ENCODE measurements at regions not wholly inside any gene's neighbourhood (a gene's known extent, or its start where the extent isn't known, plus 50 kb on each side); places are given as distances from the start of the nearest gene placed in this dataset.

- Histone ChIP-seq H3K27ac (ENCODE audit: low read length) (no peak overlapping the region), H3K36me3 (ENCODE audit: control insufficient read depth, insufficient read depth, low read length) (no peaks in the 10 kb centered on the region), H3K27me3 (ENCODE audit: control insufficient read depth, insufficient read depth, low read length) (no peaks in the 10 kb centered on the region), H3K4me1 (ENCODE audit: control insufficient read depth, insufficient read depth, low read length) (no peaks in the 10 kb centered on the region), H3K9me3 (ENCODE audit: control insufficient read depth, low read depth, low read length) (no peaks in the 10 kb centered on the region), H3K4me3 (ENCODE audit: low read length) (no peak overlapping the region)
- DNase-seq, result no peak
Measured at GRCh38 chr12:78306236-78306635, 475.5 kb downstream of the NAV3 start.

GRCh38 chr12:78308701-78309100 lies 478.0 kb downstream of the NAV3 start:
- Histone ChIP-seq H3K27me3 (ENCODE audit: control insufficient read depth, insufficient read depth, low read length) (no peaks in the 10 kb centered on the region), H3K36me3 (ENCODE audit: control insufficient read depth, insufficient read depth, low read length) (no peaks in the 10 kb centered on the region), H3K4me3 (ENCODE audit: low read length) (no peak overlapping the region), H3K9me3 (ENCODE audit: control insufficient read depth, low read depth, low read length) (no peaks in the 10 kb centered on the region), H3K27ac (ENCODE audit: low read length) (no peak overlapping the region), H3K4me1 (ENCODE audit: control insufficient read depth, insufficient read depth, low read length) (no peaks in the 10 kb centered on the region)
- no peak for DNase-seq

GRCh38 chr12:78315028-78315427 lies 484.3 kb downstream of the NAV3 start:
- DNase-seq, result no peak
- no peaks in the 10 kb centered on the region for H3K9me3 ChIP-seq (ENCODE audit: control insufficient read depth, low read depth, low read length)
- H3K4me3 ChIP-seq (ENCODE audit: low read length), result no peak overlapping the region
- WGBS (ENCODE audit: insufficient coverage, low lambda C conversion rate), result 50% methylated on average over 1 of the region's 3 CpGs
- no peak overlapping the region for H3K27ac ChIP-seq (ENCODE audit: low read length)
- H3K27me3 ChIP-seq (ENCODE audit: control insufficient read depth, insufficient read depth, low read length), result no peaks in the 10 kb centered on the region
- no peaks in the 10 kb centered on the region for H3K36me3 ChIP-seq (ENCODE audit: control insufficient read depth, insufficient read depth, low read length)
- H3K4me1 ChIP-seq (ENCODE audit: control insufficient read depth, insufficient read depth, low read length), result no peaks in the 10 kb centered on the region

- no peaks in the 10 kb centered on the region for H3K9me3 ChIP-seq (ENCODE audit: control insufficient read depth, low read depth, low read length)
- no peak for DNase-seq
- no peaks in the 10 kb centered on the region for H3K4me1 ChIP-seq (ENCODE audit: control insufficient read depth, insufficient read depth, low read length)
- H3K27ac ChIP-seq (ENCODE audit: low read length), result no peak overlapping the region
- H3K36me3 ChIP-seq (ENCODE audit: control insufficient read depth, insufficient read depth, low read length), result no peaks in the 10 kb centered on the region
- no peak overlapping the region for H3K4me3 ChIP-seq (ENCODE audit: low read length)
- H3K27me3 ChIP-seq (ENCODE audit: control insufficient read depth, insufficient read depth, low read length), result no peaks in the 10 kb centered on the region
- no CpG with 5 or more reads among the region's 4 CpGs for WGBS (ENCODE audit: insufficient coverage, low lambda C conversion rate)
Measured at GRCh38 chr12:78316136-78316535, 485.4 kb downstream of the NAV3 start.

- Histone ChIP-seq H3K27me3 (ENCODE audit: control insufficient read depth, insufficient read depth, low read length) (no peaks in the 10 kb centered on the region), H3K27ac (ENCODE audit: low read length) (no peak overlapping the region), H3K4me1 (ENCODE audit: control insufficient read depth, insufficient read depth, low read length) (no peaks in the 10 kb centered on the region), H3K36me3 (ENCODE audit: control insufficient read depth, insufficient read depth, low read length) (no peaks in the 10 kb centered on the region), H3K9me3 (ENCODE audit: control insufficient read depth, low read depth, low read length) (no peaks in the 10 kb centered on the region), H3K4me3 (ENCODE audit: low read length) (no peak overlapping the region)
- 100% methylated on average over 1 of the region's 2 CpGs for WGBS (ENCODE audit: insufficient coverage, low lambda C conversion rate)
- DNase-seq, result no peak
Measured at GRCh38 chr12:78316631-78317468, 486.2 kb downstream of the NAV3 start.

- no peak for DNase-seq
- H3K27ac ChIP-seq (ENCODE audit: low read length), result no peak overlapping the region
- H3K36me3 ChIP-seq (ENCODE audit: control insufficient read depth, insufficient read depth, low read length), result no peaks in the 10 kb centered on the region
- no peaks in the 10 kb centered on the region for H3K9me3 ChIP-seq (ENCODE audit: control insufficient read depth, low read depth, low read length)
- no peaks in the 10 kb centered on the region for H3K4me1 ChIP-seq (ENCODE audit: control insufficient read depth, insufficient read depth, low read length)
- H3K27me3 ChIP-seq (ENCODE audit: control insufficient read depth, insufficient read depth, low read length), result no peaks in the 10 kb centered on the region
- 92% methylated on average over 1 of the region's 2 CpGs for WGBS (ENCODE audit: insufficient coverage, low lambda C conversion rate)
- H3K4me3 ChIP-seq (ENCODE audit: low read length), result no peak overlapping the region
Measured at GRCh38 chr12:78321696-78322095, 491.0 kb downstream of the NAV3 start.

- no peaks in the 10 kb centered on the region for H3K9me3 ChIP-seq (ENCODE audit: control insufficient read depth, low read depth, low read length)
- no peaks in the 10 kb centered on the region for H3K36me3 ChIP-seq (ENCODE audit: control insufficient read depth, insufficient read depth, low read length)
- no peak overlapping the region for H3K27ac ChIP-seq (ENCODE audit: low read length)
- H3K4me1 ChIP-seq (ENCODE audit: control insufficient read depth, insufficient read depth, low read length), result no peaks in the 10 kb centered on the region
- no peaks in the 10 kb centered on the region for H3K27me3 ChIP-seq (ENCODE audit: control insufficient read depth, insufficient read depth, low read length)
- H3K4me3 ChIP-seq (ENCODE audit: low read length), result no peak overlapping the region
- no peak for DNase-seq
Measured at GRCh38 chr12:78323226-78323625, 492.5 kb downstream of the NAV3 start.

GRCh38 chr12:78324234-78324633 lies 493.5 kb downstream of the NAV3 start:
- no peak for DNase-seq
- H3K4me1 ChIP-seq (ENCODE audit: control insufficient read depth, insufficient read depth, low read length), result no peaks in the 10 kb centered on the region
- no peaks in the 10 kb centered on the region for H3K36me3 ChIP-seq (ENCODE audit: control insufficient read depth, insufficient read depth, low read length)
- H3K9me3 ChIP-seq (ENCODE audit: control insufficient read depth, low read depth, low read length), result no peaks in the 10 kb centered on the region
- no peak overlapping the region for H3K27ac ChIP-seq (ENCODE audit: low read length)
- no peaks in the 10 kb centered on the region for H3K27me3 ChIP-seq (ENCODE audit: control insufficient read depth, insufficient read depth, low read length)
- 47% methylated on average over 2 of the region's 2 CpGs for WGBS (ENCODE audit: insufficient coverage, low lambda C conversion rate)
- no peak overlapping the region for H3K4me3 ChIP-seq (ENCODE audit: low read length)

GRCh38 chr12:78328524-78328923 lies 497.8 kb downstream of the NAV3 start:
- no peak overlapping the region for H3K27ac ChIP-seq (ENCODE audit: low read length)
- no peak overlapping the region for H3K4me3 ChIP-seq (ENCODE audit: low read length)
- no peaks in the 10 kb centered on the region for H3K27me3 ChIP-seq (ENCODE audit: control insufficient read depth, insufficient read depth, low read length)
- H3K9me3 ChIP-seq (ENCODE audit: control insufficient read depth, low read depth, low read length), result no peaks in the 10 kb centered on the region
- WGBS (ENCODE audit: insufficient coverage, low lambda C conversion rate), result 100% methylated on average over 2 of the region's 4 CpGs
- no peaks in the 10 kb centered on the region for H3K36me3 ChIP-seq (ENCODE audit: control insufficient read depth, insufficient read depth, low read length)
- no peak for DNase-seq
- H3K4me1 ChIP-seq (ENCODE audit: control insufficient read depth, insufficient read depth, low read length), result no peaks in the 10 kb centered on the region

GRCh38 chr12:78330131-78330530 lies 499.4 kb downstream of the NAV3 start:
- H3K4me3 ChIP-seq (ENCODE audit: low read length), result no peak overlapping the region
- no peaks in the 10 kb centered on the region for H3K4me1 ChIP-seq (ENCODE audit: control insufficient read depth, insufficient read depth, low read length)
- H3K27me3 ChIP-seq (ENCODE audit: control insufficient read depth, insufficient read depth, low read length), result no peaks in the 10 kb centered on the region
- H3K36me3 ChIP-seq (ENCODE audit: control insufficient read depth, insufficient read depth, low read length), result no peaks in the 10 kb centered on the region
- H3K9me3 ChIP-seq (ENCODE audit: control insufficient read depth, low read depth, low read length), result no peaks in the 10 kb centered on the region
- WGBS (ENCODE audit: insufficient coverage, low lambda C conversion rate), result no CpG with 5 or more reads among the region's 1 CpG
- no peak overlapping the region for H3K27ac ChIP-seq (ENCODE audit: low read length)
- no peak for DNase-seq

- Histone ChIP-seq H3K36me3 (ENCODE audit: control insufficient read depth, insufficient read depth, low read length) (no peaks in the 10 kb centered on the region), H3K27me3 (ENCODE audit: control insufficient read depth, insufficient read depth, low read length) (no peaks in the 10 kb centered on the region), H3K4me3 (ENCODE audit: low read length) (no peak overlapping the region), H3K4me1 (ENCODE audit: control insufficient read depth, insufficient read depth, low read length) (no peaks in the 10 kb centered on the region), H3K27ac (ENCODE audit: low read length) (no peak overlapping the region), H3K9me3 (ENCODE audit: control insufficient read depth, low read depth, low read length) (no peaks in the 10 kb centered on the region)
- whole genome bisulfite sequencing (ENCODE audit: insufficient coverage, low lambda C conversion rate), result 67% methylated on average over 1 of the region's 2 CpGs
- DNase-seq, result no peak
Measured at GRCh38 chr12:78331181-78331580, 500.5 kb downstream of the NAV3 start.

Measured in large intestine (tissue), 3 donors.